MCF 10A (cell line): ENCODE measurements at regions not wholly inside any gene's neighbourhood (a gene's known extent, or its start where the extent isn't known, plus 50 kb on each side); places are given as distances from the start of the nearest gene placed in this dataset.

Source experiments
- BruUV-seq: library from RNA; stranded (reverse); fragments of 400-500 nt; replicated peaks from 2 replicates; lab custom pipeline; 2021; lab: Mats Ljungman, UMichigan
- CTCF ChIA-PET: fragments of 300-600 bp; sonication (Branson Sonifier 250); formaldehyde crosslinking; extraction: SDS; loops from one replicate; lab custom pipeline; 2021; ENCODE audit warnings: antibody characterized with exemption, inconsistent platforms; lab: Yijun Ruan, JAX
- POLR2A ChIA-PET: fragments of 300-600, 350-650 bp; sonication (Branson Sonifier 250); formaldehyde crosslinking; extraction: SDS; loops from one replicate; lab custom pipeline; 2020; ENCODE audit warnings: antibody characterized with exemption, inconsistent platforms; lab: Yijun Ruan, JAX
- DNase-seq: peaks from one replicate; pipeline ENCODE4 v3.0.0-alpha.2; 2018; ENCODE audit not compliant: unreplicated experiment
- H3K27ac Mint-ChIP-seq: one replicate; pipeline ENCODE4 v1.8.0; 2022; ENCODE audit warnings: mild to moderate bottlenecking, low read depth, mixed read lengths; ENCODE audit not compliant: unreplicated experiment
- H3K27me3 Mint-ChIP-seq: one replicate; pipeline ENCODE4 v1.8.0; 2022; ENCODE audit warnings: mixed read lengths; ENCODE audit not compliant: insufficient read depth, unreplicated experiment
- H3K36me3 Mint-ChIP-seq: one replicate; pipeline ENCODE4 v1.8.0; 2022; ENCODE audit warnings: mild to moderate bottlenecking, moderate library complexity, mixed read lengths; ENCODE audit not compliant: insufficient read depth, unreplicated experiment
- H3K4me1 Mint-ChIP-seq: one replicate; pipeline ENCODE4 v1.8.0; 2022; ENCODE audit warnings: mixed read lengths; ENCODE audit not compliant: insufficient read depth, unreplicated experiment
- H3K4me3 Mint-ChIP-seq: one replicate; pipeline ENCODE4 v1.8.0; 2022; ENCODE audit warnings: mild to moderate bottlenecking, moderate library complexity, mixed read lengths; ENCODE audit not compliant: unreplicated experiment
- H3K9me3 Mint-ChIP-seq: one replicate; pipeline ENCODE4 v1.8.0; 2022; ENCODE audit warnings: mixed read lengths; ENCODE audit not compliant: unreplicated experiment
- intact Hi-C: fragments of 100-400 bp; cut with micrococcal nuclease; formaldehyde crosslinking; loops from 2 replicates; pipeline ENCODE4 v1.14.1; 2022
- TF ChIP-seq, protein P1 (sequence below): fragments of 200-600 bp; IDR thresholded peaks from one replicate; pipeline ENCODE4 v1.8.0; 2022; ENCODE audit warnings: antibody characterized with exemption, mild to moderate bottlenecking; ENCODE audit not compliant: unreplicated experiment

DNA sequence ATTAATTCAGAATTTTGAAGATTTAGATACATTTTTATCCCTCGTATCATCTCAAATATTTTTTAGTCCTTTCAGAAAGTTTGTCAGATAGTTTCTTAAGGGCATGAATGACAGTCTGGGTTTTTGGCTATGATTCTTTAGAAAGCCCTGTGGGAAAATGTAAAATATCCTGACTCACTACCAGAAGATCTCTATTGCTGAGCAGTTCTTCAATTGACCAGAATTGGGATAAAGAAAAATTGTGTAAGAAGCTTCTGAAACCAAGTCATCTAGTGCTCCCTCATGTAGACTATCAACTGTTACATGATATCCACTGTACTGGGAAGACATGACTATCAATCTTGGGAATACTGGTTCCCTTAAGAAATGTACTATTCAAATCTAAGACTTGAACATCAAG is 608.3 kb upstream of the CHRM3 start:
- intact Hi-C loops = no loop called here

DNA sequence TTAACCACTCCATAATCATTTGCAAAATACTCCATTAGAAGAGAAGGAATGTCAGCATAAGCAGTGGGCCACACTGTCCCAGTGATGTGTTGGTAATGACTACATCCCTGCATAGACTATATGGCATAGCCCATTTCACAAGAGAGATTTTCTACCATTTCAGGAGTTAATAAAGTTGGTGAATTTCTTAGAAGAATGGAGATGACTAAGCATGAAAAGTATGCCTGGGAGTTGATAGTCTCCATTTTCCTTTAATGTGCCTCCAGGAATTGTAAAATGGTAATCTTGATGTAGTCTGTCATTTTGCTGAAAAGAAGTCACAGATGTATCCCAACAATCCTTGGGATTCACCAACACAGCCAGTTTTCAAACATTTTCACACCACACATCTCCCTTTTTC is 608.8 kb upstream of the CHRM3 start:
- Mint-ChIP-seq H3K9me3 (no peaks in the 10 kb centered on the region), H3K4me1 (no peaks in the 10 kb centered on the region), H3K36me3 (no peaks in the 10 kb centered on the region), H3K27me3 (no peaks in the 10 kb centered on the region), H3K4me3 (no peak overlapping the region), H3K27ac (no peak overlapping the region)
- intact Hi-C loops = no loop called here
- DNase-seq = no peak
- ChIA-PET POLR2A (no interaction called here), CTCF (interaction anchor here (0.7 kb wide), 1 partner anchor 12 kb away, joined by 6 read pairs; no protein-coding TSS in a partner anchor)
- no TSS peak for BruUV-seq
- TF ChIP-seq, protein P1, sequence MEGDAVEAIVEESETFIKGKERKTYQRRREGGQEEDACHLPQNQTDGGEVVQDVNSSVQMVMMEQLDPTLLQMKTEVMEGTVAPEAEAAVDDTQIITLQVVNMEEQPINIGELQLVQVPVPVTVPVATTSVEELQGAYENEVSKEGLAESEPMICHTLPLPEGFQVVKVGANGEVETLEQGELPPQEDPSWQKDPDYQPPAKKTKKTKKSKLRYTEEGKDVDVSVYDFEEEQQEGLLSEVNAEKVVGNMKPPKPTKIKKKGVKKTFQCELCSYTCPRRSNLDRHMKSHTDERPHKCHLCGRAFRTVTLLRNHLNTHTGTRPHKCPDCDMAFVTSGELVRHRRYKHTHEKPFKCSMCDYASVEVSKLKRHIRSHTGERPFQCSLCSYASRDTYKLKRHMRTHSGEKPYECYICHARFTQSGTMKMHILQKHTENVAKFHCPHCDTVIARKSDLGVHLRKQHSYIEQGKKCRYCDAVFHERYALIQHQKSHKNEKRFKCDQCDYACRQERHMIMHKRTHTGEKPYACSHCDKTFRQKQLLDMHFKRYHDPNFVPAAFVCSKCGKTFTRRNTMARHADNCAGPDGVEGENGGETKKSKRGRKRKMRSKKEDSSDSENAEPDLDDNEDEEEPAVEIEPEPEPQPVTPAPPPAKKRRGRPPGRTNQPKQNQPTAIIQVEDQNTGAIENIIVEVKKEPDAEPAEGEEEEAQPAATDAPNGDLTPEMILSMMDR = no peak

More for the DNA sequence above, 608.3 kb upstream of the CHRM3 start:
- Mint-ChIP-seq H3K27ac (no peak overlapping the region), H3K9me3 (no peaks in the 10 kb centered on the region), H3K27me3 (no peaks in the 10 kb centered on the region), H3K4me1 (no peaks in the 10 kb centered on the region), H3K36me3 (no peaks in the 10 kb centered on the region), H3K4me3 (no peak overlapping the region)
- ChIA-PET POLR2A (no interaction called here), CTCF (no interaction called here)
- BruUV-seq = no TSS peak
- no peak for DNase-seq
- TF ChIP-seq, protein P1 = no peak

DNA sequence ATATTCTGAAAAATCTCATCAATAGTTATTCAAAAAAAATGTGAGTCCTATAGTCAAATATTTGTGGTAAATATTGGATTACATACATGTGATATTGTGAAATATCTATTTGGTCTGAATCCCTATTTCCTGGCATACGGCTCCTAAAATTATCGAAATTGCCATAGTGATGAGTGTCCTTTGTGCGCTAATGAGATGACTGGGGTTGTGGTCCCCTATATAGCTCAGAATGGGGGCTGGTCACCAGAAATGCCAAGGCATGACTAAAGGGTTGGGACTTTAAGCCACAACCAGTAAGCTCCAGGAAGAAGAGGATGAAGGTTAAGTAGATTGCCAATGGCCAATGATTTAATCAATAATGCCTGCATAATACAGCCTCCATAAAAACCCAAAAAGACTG is 610.2 kb upstream of the CHRM3 start:
- no TSS peak for BruUV-seq
- Mint-ChIP-seq H3K27me3 (no peaks in the 10 kb centered on the region), H3K9me3 (no peaks in the 10 kb centered on the region), H3K4me1 (no peaks in the 10 kb centered on the region), H3K36me3 (no peaks in the 10 kb centered on the region), H3K27ac (no peak overlapping the region), H3K4me3 (no peak overlapping the region)
- ChIA-PET CTCF (interaction anchor here (0.6 kb wide), 1 partner anchor 481 kb away, joined by 6 read pairs; no protein-coding TSS in a partner anchor), POLR2A (no interaction called here)
- TF ChIP-seq, protein P1 = no peak
- DNase-seq = no peak
- intact Hi-C loops = no loop called here

DNA sequence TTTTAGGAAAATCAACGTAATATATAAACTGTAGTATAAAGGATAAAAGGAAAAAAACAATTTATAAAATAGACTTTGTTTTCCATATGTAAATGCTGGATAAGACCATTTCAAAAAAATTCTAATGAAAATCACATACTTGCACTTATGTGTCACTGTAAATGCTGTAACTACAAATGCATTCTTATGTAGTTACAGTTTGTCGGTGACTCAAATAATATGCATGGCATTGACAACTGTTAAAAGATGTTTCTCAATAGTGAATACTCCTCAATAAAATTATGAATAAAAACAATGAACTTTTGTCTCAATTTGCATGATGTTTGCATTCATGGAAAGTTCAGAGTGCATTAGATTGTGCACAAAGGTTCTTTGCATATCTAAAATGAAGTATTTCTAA is 614.0 kb upstream of the CHRM3 start:
- DNase-seq = no peak
- intact Hi-C loops = no loop called here
- Mint-ChIP-seq H3K9me3 (no peaks in the 10 kb centered on the region), H3K27me3 (no peaks in the 10 kb centered on the region), H3K36me3 (no peaks in the 10 kb centered on the region), H3K4me1 (no peaks in the 10 kb centered on the region), H3K27ac (no peak overlapping the region), H3K4me3 (no peak overlapping the region)
- ChIA-PET POLR2A (no interaction called here), CTCF (no interaction called here)
- no TSS peak for BruUV-seq
- TF ChIP-seq, protein P1 = no peak
